ENCODE measurements at regions not wholly inside any gene's neighbourhood (a gene's known extent, or its start where the extent isn't known, plus 50 kb on each side); places are given as distances from the start of the nearest gene placed in this dataset.

DNA sequence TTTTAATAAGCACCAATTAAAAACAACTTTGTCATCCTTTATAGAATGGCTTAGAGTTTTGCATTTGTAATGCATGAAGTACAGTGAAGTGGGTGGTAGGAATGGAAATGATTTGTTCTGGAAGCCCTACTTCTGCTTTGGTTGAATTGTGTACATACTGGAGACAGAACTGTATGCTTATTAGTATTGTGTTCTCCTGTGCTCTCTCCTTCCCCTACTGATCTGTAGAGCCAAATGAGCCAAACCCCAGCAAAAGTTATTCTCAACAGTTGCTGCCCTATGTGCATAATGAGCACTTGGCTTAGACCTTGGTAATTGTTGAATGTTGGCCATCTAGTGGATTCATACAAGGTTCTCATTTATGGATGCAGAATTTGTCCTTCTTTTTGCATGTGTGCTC, 916.1 kb downstream of the GALC start:
- Histone ChIP-seq H3K4me3 (replicated peaks in 1 of 3; ENCODE audit: insufficient read depth in 1 of 3, low read depth in 1 of 3, low read length in 3 of 3) (no peak overlapping the region), H4K20me1 (replicated peaks; ENCODE audit: control insufficient read depth, extremely low read depth, insufficient read depth, low read length) (no peaks in the 10 kb centered on the region), H3K27me3 (ENCODE audit: control insufficient read depth in 2 of 2, insufficient read depth in 2 of 2, low read length in 2 of 2) (no peaks in the 10 kb centered on the region), H3K27ac (ENCODE audit: insufficient read depth, low read depth, low read length) (no peak overlapping the region), H3K36me3 (ENCODE audit: control insufficient read depth in 2 of 2, extremely low read depth in 1 of 2, insufficient read depth in 2 of 2, low read length in 2 of 2) (no peaks in the 10 kb centered on the region), H3K4me2 (ENCODE audit: insufficient read depth, low read length) (no peak overlapping the region), H2AFZ (ENCODE audit: low read depth, low read length) (no peak overlapping the region), H3K9me1 (replicated peaks; ENCODE audit: control insufficient read depth, extremely low read depth, insufficient read depth, low read length) (no peaks in the 10 kb centered on the region), H3K79me2 (ENCODE audit: control insufficient read depth, insufficient read depth, low read length) (no peaks in the 10 kb centered on the region), H3K9ac (replicated peaks; ENCODE audit: extremely low read depth, insufficient read depth, low read length) (no peak overlapping the region), H3K4me1 (ENCODE audit: control insufficient read depth, extremely low read depth, insufficient read depth, low read length) (no peaks in the 10 kb centered on the region), H3K9me3 (replicated peaks; ENCODE audit: control insufficient read depth, insufficient read depth, low read length) (peaks cover 1% of the 10 kb centered on the region)
- FAIRE-seq = no peak
- POLR2A ChIA-PET = no interaction called here
- intact Hi-C loops (cut with micrococcal nuclease) (no loop called here), dilution Hi-C loops (cut with MboI; ENCODE audit: extremely low pct_ligation_motif_present, low sequenced_read_pairs) (no loop called here)
- BruUV-seq (replicated peaks) = no TSS peak
- no peak for DNase-seq (ENCODE audit: low read depth, low spot score)
- TF ChIP-seq MAX (IDR thresholded peaks at IDR 0.05; ENCODE audit: insufficient read depth, insufficient read length) (no peak), POLR2AphosphoS5 (IDR thresholded peaks at IDR 0.05; ENCODE audit: insufficient read depth, low read depth, low read length) (no peak), JUN (IDR thresholded peaks at IDR 0.05; ENCODE audit: borderline replicate concordance, insufficient read depth, insufficient read length, low read depth) (no peak), MYC (IDR thresholded peaks at IDR 0.05; ENCODE audit: low read depth, low read length) (no peak), GATA2 (IDR thresholded peaks at IDR 0.05; ENCODE audit: insufficient read depth, insufficient read length, low read depth, low read length) (no peak), POLR2A (IDR thresholded peaks at IDR 0.05; ENCODE audit: low read depth, low read length) (no peak), FOS (IDR thresholded peaks at IDR 0.05; ENCODE audit: borderline replicate concordance, insufficient read depth, low read length) (no peak), EZH2 (IDR thresholded peaks at IDR 0.05; ENCODE audit: borderline replicate concordance, low read depth, low read length, severe bottlenecking) (no peak)
- TF ChIP-seq, protein P1, sequence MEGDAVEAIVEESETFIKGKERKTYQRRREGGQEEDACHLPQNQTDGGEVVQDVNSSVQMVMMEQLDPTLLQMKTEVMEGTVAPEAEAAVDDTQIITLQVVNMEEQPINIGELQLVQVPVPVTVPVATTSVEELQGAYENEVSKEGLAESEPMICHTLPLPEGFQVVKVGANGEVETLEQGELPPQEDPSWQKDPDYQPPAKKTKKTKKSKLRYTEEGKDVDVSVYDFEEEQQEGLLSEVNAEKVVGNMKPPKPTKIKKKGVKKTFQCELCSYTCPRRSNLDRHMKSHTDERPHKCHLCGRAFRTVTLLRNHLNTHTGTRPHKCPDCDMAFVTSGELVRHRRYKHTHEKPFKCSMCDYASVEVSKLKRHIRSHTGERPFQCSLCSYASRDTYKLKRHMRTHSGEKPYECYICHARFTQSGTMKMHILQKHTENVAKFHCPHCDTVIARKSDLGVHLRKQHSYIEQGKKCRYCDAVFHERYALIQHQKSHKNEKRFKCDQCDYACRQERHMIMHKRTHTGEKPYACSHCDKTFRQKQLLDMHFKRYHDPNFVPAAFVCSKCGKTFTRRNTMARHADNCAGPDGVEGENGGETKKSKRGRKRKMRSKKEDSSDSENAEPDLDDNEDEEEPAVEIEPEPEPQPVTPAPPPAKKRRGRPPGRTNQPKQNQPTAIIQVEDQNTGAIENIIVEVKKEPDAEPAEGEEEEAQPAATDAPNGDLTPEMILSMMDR (IDR thresholded peaks at IDR 0.05; ENCODE audit: extremely low read depth in 1 of 2, insufficient read depth in 1 of 2, low read depth in 1 of 2, low read length in 2 of 2) = no peak
- CTCF ChIA-PET = no interaction called here
